HG02981 (cell line): ENCODE measurements at regions not wholly inside any gene's neighbourhood (a gene's known extent, or its start where the extent isn't known, plus 50 kb on each side); places are given as distances from the start of the nearest gene placed in this dataset.

Experiments
- ATAC-seq: cut with Tn5 transposase; IDR thresholded peaks from one replicate; pipeline ENCODE4 v1.9.1; 2021; ENCODE audit warnings: mild to moderate bottlenecking, moderate library complexity; ENCODE audit not compliant: unreplicated experiment

DNA sequence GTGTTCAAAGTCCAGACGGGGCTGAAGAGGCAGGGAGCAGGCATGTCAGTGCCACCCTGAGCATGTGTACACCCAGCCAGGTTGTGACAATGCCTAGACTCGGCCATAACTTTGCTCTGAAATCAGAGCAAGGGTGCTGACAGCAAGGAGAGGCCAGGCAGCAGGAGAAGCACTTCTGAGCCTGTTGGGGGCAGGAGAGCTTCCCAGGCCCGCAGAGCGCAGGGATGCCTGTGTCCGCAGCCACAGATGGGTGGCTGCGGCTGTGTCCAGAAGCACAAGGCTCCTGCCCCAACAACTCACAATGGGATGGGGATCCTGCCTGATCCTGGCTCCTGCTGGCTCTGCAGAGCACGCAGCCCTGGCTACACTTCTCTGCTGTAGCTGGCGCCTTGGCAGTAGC lies 373.9 kb downstream of the CHSY3 start:
- no peak for ATAC-seq

DNA sequence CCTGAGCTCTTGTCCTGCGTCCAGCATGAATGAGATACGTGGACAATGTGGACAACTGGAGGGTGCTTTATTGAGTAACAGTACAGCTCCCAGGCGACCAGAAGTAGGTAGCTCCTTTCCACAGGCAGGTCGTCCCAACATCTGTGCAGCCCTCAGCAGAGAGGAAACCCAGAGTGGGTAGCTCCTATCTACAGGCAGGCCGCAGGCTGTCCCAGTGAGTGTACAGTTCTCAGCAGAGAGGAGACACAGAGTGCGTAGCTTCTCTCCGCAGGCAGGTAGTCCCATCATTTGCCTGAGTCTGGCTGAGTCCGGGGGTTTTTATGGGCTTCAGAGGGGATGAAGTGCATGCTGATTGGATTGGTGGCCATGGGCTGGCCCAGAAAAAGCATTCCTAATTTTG lies 373.3 kb downstream of the CHSY3 start:
- no peak for ATAC-seq

GRCh38 chr5:130277002-130277401 lies 372.7 kb downstream of the CHSY3 start:
- ATAC-seq, result no peak

DNA sequence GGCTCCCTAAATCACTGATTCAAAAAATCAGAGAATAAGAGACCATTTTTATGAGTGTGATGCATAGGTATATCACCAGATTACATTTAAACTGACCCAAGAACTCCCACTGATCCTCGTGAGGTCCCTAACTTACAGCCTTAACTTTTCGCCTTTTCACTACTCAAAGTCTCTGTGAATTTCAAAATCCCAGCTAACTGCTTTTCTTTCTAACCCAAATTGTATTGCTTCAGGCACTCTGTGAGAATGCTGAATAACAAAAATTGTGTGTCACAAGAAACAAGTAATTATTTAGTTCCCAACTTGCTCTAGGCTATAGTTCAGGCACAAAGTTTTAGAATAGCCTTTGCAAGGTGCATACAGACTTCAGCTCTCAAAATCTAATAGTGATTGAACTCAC lies 368.6 kb downstream of the CHSY3 start:
- no peak for ATAC-seq

- ATAC-seq, result no peak
Measured at GRCh38 chr5:130270786-130271185, 366.5 kb downstream of the CHSY3 start.

- no peak for ATAC-seq
Measured at GRCh38 chr5:130268489-130268888, 364.2 kb downstream of the CHSY3 start.

DNA sequence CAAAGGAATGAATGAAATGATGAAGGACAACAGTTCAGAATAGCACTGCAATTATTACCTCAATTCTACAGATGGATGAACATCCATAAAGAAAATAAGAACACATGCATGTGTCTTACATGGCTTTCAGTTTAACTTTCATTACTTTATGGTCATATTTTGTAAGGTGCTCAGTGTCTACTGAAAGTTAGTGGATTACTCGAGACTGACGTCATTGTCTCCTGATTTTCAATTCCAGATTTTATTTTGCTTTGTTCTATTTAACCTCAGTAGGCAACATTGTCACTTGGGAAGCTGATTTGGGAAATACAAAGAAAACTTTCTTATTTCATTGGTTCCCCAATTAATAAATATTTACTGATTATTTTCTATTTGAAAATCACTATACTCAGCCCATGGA lies 363.7 kb downstream of the CHSY3 start:
- no peak for ATAC-seq

- ATAC-seq, result no peak
Measured at GRCh38 chr5:130260481-130260880, 356.2 kb downstream of the CHSY3 start.

GRCh38 chr5:130251931-130252330 lies 347.7 kb downstream of the CHSY3 start:
- ATAC-seq, result no peak

- ATAC-seq, result no peak
Measured at GRCh38 chr5:130243641-130244040, 339.4 kb downstream of the CHSY3 start.

- no peak for ATAC-seq
Measured at GRCh38 chr5:130237721-130238120, 333.5 kb downstream of the CHSY3 start.
